ENCODE measurements at regions not wholly inside any gene's neighbourhood (a gene's known extent, or its start where the extent isn't known, plus 50 kb on each side); places are given as distances from the start of the nearest gene placed in this dataset.
A peak's percentile ranks its signal among the peaks of the same experiment; 100 is the strongest.
"Not testable (repeated sequence)": the region's sequence is repeated elsewhere in the genome, so short reads cannot be mapped to it uniquely, and the experiment has no call there.

- no peak overlapping the region for H3K4me3 ChIP-seq (ENCODE audit: low read depth, low read length)
- no peak for TF ChIP-seq POLR2A (IDR thresholded peaks at IDR 0.05; ENCODE audit: extremely low read depth, insufficient read length)
- TF ChIP-seq, protein P1, sequence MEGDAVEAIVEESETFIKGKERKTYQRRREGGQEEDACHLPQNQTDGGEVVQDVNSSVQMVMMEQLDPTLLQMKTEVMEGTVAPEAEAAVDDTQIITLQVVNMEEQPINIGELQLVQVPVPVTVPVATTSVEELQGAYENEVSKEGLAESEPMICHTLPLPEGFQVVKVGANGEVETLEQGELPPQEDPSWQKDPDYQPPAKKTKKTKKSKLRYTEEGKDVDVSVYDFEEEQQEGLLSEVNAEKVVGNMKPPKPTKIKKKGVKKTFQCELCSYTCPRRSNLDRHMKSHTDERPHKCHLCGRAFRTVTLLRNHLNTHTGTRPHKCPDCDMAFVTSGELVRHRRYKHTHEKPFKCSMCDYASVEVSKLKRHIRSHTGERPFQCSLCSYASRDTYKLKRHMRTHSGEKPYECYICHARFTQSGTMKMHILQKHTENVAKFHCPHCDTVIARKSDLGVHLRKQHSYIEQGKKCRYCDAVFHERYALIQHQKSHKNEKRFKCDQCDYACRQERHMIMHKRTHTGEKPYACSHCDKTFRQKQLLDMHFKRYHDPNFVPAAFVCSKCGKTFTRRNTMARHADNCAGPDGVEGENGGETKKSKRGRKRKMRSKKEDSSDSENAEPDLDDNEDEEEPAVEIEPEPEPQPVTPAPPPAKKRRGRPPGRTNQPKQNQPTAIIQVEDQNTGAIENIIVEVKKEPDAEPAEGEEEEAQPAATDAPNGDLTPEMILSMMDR (IDR thresholded peaks at IDR 0.05; ENCODE audit: low read depth, low read length), result no peak
- TF ChIP-seq MYC (IDR thresholded peaks at IDR 0.05; ENCODE audit: low read depth, low read length), result no peak
- TF ChIP-seq, protein P2, sequence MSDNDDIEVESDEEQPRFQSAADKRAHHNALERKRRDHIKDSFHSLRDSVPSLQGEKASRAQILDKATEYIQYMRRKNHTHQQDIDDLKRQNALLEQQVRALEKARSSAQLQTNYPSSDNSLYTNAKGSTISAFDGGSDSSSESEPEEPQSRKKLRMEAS (IDR thresholded peaks at IDR 0.05; ENCODE audit: low read depth, low read length), result no peak
- DNase-seq (ENCODE audit: low read depth), result no peak
These were observed 921.2 kb upstream of the FOXG1 start for GRCh38 chr14:27845241-27845850.

GRCh38 chr14:27845902-27846301 lies 920.7 kb upstream of the FOXG1 start:
- TF ChIP-seq, protein P2 (IDR thresholded peaks at IDR 0.05; ENCODE audit: low read depth, low read length), result no peak
- TF ChIP-seq, protein P1 (IDR thresholded peaks at IDR 0.05; ENCODE audit: low read depth, low read length), result no peak
- no peak for TF ChIP-seq POLR2A (IDR thresholded peaks at IDR 0.05; ENCODE audit: extremely low read depth, insufficient read length)
- no peak for TF ChIP-seq MYC (IDR thresholded peaks at IDR 0.05; ENCODE audit: low read depth, low read length)
- DNase-seq (ENCODE audit: low read depth), result no peak

DNA sequence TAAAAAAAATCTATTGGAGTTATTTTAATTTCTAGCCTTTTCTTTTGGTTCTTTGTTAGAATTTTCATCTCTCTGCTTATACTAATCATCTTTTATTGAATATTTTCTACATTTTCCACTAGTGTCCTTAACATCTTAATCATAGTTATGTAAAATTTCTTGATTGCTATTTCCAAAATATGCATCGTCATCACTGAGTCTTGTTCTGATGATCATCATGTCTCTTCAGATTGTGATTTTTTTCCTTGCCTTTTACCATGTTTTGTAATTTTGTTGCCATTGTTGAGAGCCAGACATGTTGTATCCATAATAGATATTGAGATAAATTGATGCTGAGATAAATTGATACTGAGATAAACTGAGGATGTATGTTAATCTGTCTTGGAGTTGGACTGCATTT lies 919.1 kb upstream of the FOXG1 start:
- H3K4me3 ChIP-seq (ENCODE audit: low read depth, low read length), result not testable (repeated sequence)

More at GRCh38 chr14:27845902-27846301, 920.7 kb upstream of the FOXG1 start:
- no peak overlapping the region for H3K4me3 ChIP-seq (ENCODE audit: low read depth, low read length)

DNA sequence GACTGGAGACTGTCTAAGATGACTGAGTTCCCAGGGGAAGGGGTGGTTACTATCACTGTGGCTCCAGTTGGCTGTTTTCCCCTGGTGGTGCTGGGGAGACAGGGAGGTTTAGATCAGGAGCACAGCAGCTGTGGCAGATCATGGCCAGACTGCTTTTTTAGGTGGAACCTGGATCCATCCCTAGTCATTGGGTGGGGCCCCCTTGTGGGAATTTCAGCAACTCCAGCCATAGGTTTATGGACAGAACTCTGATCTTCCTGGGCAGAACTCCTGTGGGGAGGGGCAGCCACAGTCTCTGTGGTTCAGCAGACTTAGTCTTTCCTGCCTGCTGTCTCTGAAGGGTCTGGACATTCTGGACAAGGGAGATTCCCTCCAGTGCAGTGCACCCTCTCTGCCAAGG lies 917.4 kb upstream of the FOXG1 start:
- not testable (repeated sequence) for H3K4me3 ChIP-seq (ENCODE audit: low read depth, low read length)
- peak; percentile 2 for DNase-seq (ENCODE audit: low read depth)

More for the DNA sequence above, 919.1 kb upstream of the FOXG1 start:
- not testable (repeated sequence) for DNase-seq (ENCODE audit: low read depth)

DNA sequence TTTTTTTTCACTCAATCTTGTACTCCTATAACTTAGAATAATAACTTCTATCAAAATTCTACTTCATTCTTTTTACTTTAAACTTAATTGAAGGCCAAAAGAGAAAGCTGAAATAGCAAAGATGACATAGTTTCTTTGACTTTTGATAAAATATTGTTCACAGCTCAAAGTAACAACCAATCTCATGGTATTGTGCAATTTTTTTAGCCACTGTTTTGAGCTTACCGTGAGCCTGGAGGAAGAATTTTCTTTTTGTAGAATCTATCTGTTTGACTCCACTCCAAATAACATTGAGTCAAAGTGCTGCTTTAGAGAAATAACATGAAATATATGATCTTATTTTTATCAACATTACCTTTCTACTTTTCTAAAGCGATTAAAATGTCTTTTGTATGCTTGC lies 903.9 kb upstream of the FOXG1 start:
- TF ChIP-seq, protein P2 (IDR thresholded peaks at IDR 0.05; ENCODE audit: low read depth, low read length), result no peak
- TF ChIP-seq POLR2A (IDR thresholded peaks at IDR 0.05; ENCODE audit: extremely low read depth, insufficient read length) (no peak), MYC (IDR thresholded peaks at IDR 0.05; ENCODE audit: low read depth, low read length) (no peak)
- TF ChIP-seq, protein P1 (IDR thresholded peaks at IDR 0.05; ENCODE audit: low read depth, low read length), result no peak
- H3K4me3 ChIP-seq (ENCODE audit: low read depth, low read length), result no peak overlapping the region
- no peak for DNase-seq (ENCODE audit: low read depth)

- no peak for TF ChIP-seq POLR2A (IDR thresholded peaks at IDR 0.05; ENCODE audit: extremely low read depth, insufficient read length)
- TF ChIP-seq, protein P1 (IDR thresholded peaks at IDR 0.05; ENCODE audit: low read depth, low read length), result no peak
- no peak for TF ChIP-seq MYC (IDR thresholded peaks at IDR 0.05; ENCODE audit: low read depth, low read length)
- TF ChIP-seq, protein P2 (IDR thresholded peaks at IDR 0.05; ENCODE audit: low read depth, low read length), result no peak
- H3K4me3 ChIP-seq (ENCODE audit: low read depth, low read length), result no peak overlapping the region
- DNase-seq (ENCODE audit: low read depth), result no peak
These were observed 903.4 kb upstream of the FOXG1 start for GRCh38 chr14:27863166-27863565.

- H3K4me3 ChIP-seq (ENCODE audit: low read depth, low read length), result no peak overlapping the region
- no peak for DNase-seq (ENCODE audit: low read depth)
- TF ChIP-seq POLR2A (IDR thresholded peaks at IDR 0.05; ENCODE audit: extremely low read depth, insufficient read length) (no peak), MYC (IDR thresholded peaks at IDR 0.05; ENCODE audit: low read depth, low read length) (no peak)
- TF ChIP-seq, protein P1 (IDR thresholded peaks at IDR 0.05; ENCODE audit: low read depth, low read length), result no peak
- TF ChIP-seq, protein P2 (IDR thresholded peaks at IDR 0.05; ENCODE audit: low read depth, low read length), result no peak
These were observed 885.5 kb upstream of the FOXG1 start for GRCh38 chr14:27881063-27881462.
